Erythroblast (primary cell): ENCODE measurements at regions not wholly inside any gene's neighbourhood (a gene's known extent, or its start where the extent isn't known, plus 50 kb on each side); places are given as distances from the start of the nearest gene placed in this dataset.

Source experiments
- GATA1 ChIP-seq: IDR thresholded peaks from 2 replicates; pipeline ENCODE4 v1.6.1; 2011; ENCODE audit warnings: low read depth, mild to moderate bottlenecking, control low read depth, low read length, moderate library complexity
- POLR2A ChIP-seq: IDR thresholded peaks from 2 replicates; pipeline ENCODE4 v1.6.1; 2011; ENCODE audit warnings: mild to moderate bottlenecking, low read length

DNA sequence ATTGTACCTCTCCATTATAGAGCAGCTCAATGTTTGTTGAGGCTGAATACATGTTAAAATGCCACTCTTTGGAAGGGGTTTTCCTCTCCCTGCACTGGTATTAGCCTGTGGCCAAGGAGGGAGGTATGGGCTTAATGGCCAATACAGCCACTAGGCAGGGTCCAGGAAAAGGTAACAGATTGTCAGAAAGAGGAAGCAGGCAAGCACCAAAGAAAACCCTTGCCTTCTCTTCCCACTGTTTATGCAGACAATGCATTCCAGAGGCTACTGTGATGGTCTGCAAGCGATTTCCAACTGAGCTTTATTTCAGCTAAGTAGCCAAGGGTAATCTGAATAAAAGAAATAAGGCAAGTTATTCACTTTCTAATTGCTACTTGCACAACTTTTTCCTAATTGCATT, 95.3 kb upstream of the SLC27A6 start:
- TF ChIP-seq POLR2A (no peak), GATA1 (no peak)
